ENCODE measurements at regions not wholly inside any gene's neighbourhood (a gene's known extent, or its start where the extent isn't known, plus 50 kb on each side); places are given as distances from the start of the nearest gene placed in this dataset.

DNA sequence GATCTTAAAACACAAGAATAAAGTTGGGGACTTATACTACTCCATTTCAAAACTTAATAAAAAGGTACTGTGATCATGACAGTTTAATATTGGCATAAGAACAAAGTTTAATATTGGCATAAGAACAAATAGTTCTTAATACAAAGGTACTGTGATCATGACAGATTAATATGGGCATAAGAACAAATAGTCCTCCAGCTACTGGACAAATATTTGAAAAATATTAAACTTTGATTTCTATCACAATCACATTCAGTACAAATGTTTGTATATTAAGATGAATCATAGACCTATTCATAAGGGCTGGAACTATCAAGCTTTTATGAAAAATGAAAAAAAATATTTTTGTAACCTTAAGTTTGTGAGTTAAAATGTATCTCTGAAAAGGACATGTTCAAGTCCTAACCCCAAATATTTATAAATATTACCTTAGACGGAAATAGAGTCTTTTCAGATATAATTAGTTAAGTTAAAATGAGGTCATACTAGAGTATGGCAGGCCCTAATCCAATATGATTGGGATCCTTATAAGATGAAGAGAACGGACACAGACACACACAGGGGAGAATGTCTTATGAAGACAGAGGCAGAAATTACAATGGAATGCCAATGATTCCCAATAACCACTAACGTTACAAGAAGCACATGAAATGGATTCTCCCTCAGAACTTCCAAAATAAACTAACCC, 79.1 kb upstream of the RGS1 start:
- TF ChIP-seq CTCF (IDR thresholded peaks at IDR 0.05) (no peak), POLR2A (IDR thresholded peaks at IDR 0.05) (no peak), EP300 (IDR thresholded peaks at IDR 0.05) (no peak), POLR2AphosphoS5 (IDR thresholded peaks at IDR 0.05) (no peak)

Measured in gastroesophageal sphincter (tissue), 3 donors.